Panc1 (cell line): ENCODE measurements at regions not wholly inside any gene's neighbourhood (a gene's known extent, or its start where the extent isn't known, plus 50 kb on each side); places are given as distances from the start of the nearest gene placed in this dataset.

ENCODE experiments used
- ATAC-seq: fragments of 200-7000 bp; cut with Tn5 transposase; 2 replicates; pipeline ENCODE4 v1.9.1; 2020; ENCODE audit warnings: mild to moderate bottlenecking, moderate library complexity
- BruUV-seq: library from RNA; stranded (reverse); fragments of 400-500 nt; replicated peaks from 2 replicates; lab custom pipeline; 2021; lab: Mats Ljungman, UMichigan
- CTCF ChIA-PET: fragments of 300-600 bp; sonication (Branson Sonifier 250); formaldehyde crosslinking; loops from one replicate; lab custom pipeline; 2022; ENCODE audit warnings: antibody characterized with exemption; lab: Charles Lee
- POLR2A ChIA-PET: fragments of 300-600 bp; sonication (Branson Sonifier 250); formaldehyde crosslinking; loops from one replicate; lab custom pipeline; 2022; ENCODE audit warnings: antibody characterized with exemption; lab: Charles Lee
- DNase-seq: peaks from one replicate; pipeline ENCODE4 v3.0.0-alpha.2; 2010; ENCODE audit warnings: low read depth, low spot score
- H3K27ac ChIP-seq: 2 replicates; pipeline ENCODE4 v1.5.1; 2011; ENCODE audit warnings: mild to moderate bottlenecking, low read length, inconsistent platforms
- H3K27me3 ChIP-seq: fragments of 200-500 bp; sonication (Bioruptor generic); 2 replicates; pipeline ENCODE4 v1.6.0; 2014; ENCODE audit warnings: low read length, inconsistent platforms; ENCODE audit not compliant: control insufficient read depth, insufficient read depth
- H3K36me3 ChIP-seq: fragments of 200-500 bp; sonication (Bioruptor generic); 2 replicates; pipeline ENCODE4 v1.5.1; 2014; ENCODE audit warnings: inconsistent platforms, mild to moderate bottlenecking, low read length, moderate library complexity; ENCODE audit not compliant: control insufficient read depth, insufficient read depth
- H3K4me1 ChIP-seq: 2 replicates; pipeline ENCODE4 v1.5.1; 2011; ENCODE audit warnings: inconsistent platforms, mild to moderate bottlenecking, low read length, moderate library complexity; ENCODE audit not compliant: control insufficient read depth, insufficient read depth
- H3K4me3 ChIP-seq, 2 experiments: 2 replicates each; pipeline ENCODE4 v1.5.1; 2011 to 2012; ENCODE audit warnings: low read depth in 2 of 2, low read length in 2 of 2, mild to moderate bottlenecking in 2 of 2, inconsistent platforms in 1 of 2, moderate library complexity in 1 of 2
- H3K9me3 ChIP-seq: fragments of 200-500 bp; sonication (Bioruptor generic); 2 replicates; pipeline ENCODE4 v1.5.1; 2014; ENCODE audit warnings: low read depth, mild to moderate bottlenecking, inconsistent platforms, low read length, moderate library complexity; ENCODE audit not compliant: control insufficient read depth, insufficient read depth
- CTCF ChIP-seq: fragments of 450-650 bp; IDR thresholded peaks from 2 replicates; pipeline ENCODE4 v1.5.1; 2017; ENCODE audit warnings: mild to moderate bottlenecking
- POLR2AphosphoS5 ChIP-seq: IDR thresholded peaks from 2 replicates; pipeline ENCODE4 v1.6.1; 2012; ENCODE audit warnings: mild to moderate bottlenecking, low read depth, low read length, moderate library complexity
- REST ChIP-seq, 2 experiments: IDR thresholded peaks; 2 replicates each; pipeline ENCODE4 v1.6.1; 2011 to 2012; ENCODE audit warnings: low read depth in 2 of 2, control low read depth in 1 of 2, low read length in 1 of 2, mild to moderate bottlenecking in 1 of 2, moderate library complexity in 1 of 2; ENCODE audit not compliant: insufficient read depth in 1 of 2
- SIN3A ChIP-seq: IDR thresholded peaks from 2 replicates; pipeline ENCODE4 v1.6.1; 2012; ENCODE audit warnings: low read depth, mild to moderate bottlenecking, low read length, moderate library complexity, borderline replicate concordance; ENCODE audit not compliant: insufficient read depth
- TCF7L2 ChIP-seq: IDR thresholded peaks from 2 replicates; pipeline ENCODE4 v1.6.1; 2011; ENCODE audit warnings: mild to moderate bottlenecking, low read depth, low read length, inconsistent platforms
- in situ Hi-C: cut with HindIII; loops from 2 replicates; pipeline ENCODE4 v1.10.0; 2016; ENCODE audit warnings: low sequenced_read_pairs, low pct_unique_long_range_greater_than_20kb
- intact Hi-C: fragments of 100-400 bp; cut with micrococcal nuclease; formaldehyde crosslinking; loops from one replicate; pipeline ENCODE4 v1.10.0; 2022; ENCODE audit not compliant: unreplicated experiment

- ChIA-PET CTCF (no interaction called here), POLR2A (no interaction called here)
- DNase-seq (no peak), ATAC-seq (no peak)
- Histone ChIP-seq H3K27me3 (no peaks in the 10 kb centered on the region), H3K9me3 (no peaks in the 10 kb centered on the region), H3K4me1 (no peaks in the 10 kb centered on the region), H3K27ac (no peak overlapping the region), H3K4me3 (no peak overlapping the region), H3K36me3 (no peaks in the 10 kb centered on the region)
- TF ChIP-seq POLR2AphosphoS5 (no peak), CTCF (no peak), TCF7L2 (no peak), SIN3A (no peak)
- in situ Hi-C loops (no loop called here), intact Hi-C loops (no loop called here)
- BruUV-seq, result no TSS peak
Observed at GRCh38 chr14:53764846-53765245, 191.8 kb downstream of the BMP4 start.

GRCh38 chr14:53758141-53758540, 198.5 kb downstream of the BMP4 start:
- DNase-seq (no peak), ATAC-seq (no peak)
- Histone ChIP-seq H3K27me3 (no peaks in the 10 kb centered on the region), H3K4me3 (no peak overlapping the region), H3K27ac (no peak overlapping the region), H3K4me1 (no peaks in the 10 kb centered on the region), H3K36me3 (no peaks in the 10 kb centered on the region), H3K9me3 (no peaks in the 10 kb centered on the region)
- in situ Hi-C loops (no loop called here), intact Hi-C loops (no loop called here)
- ChIA-PET CTCF (no interaction called here), POLR2A (no interaction called here)
- TF ChIP-seq CTCF, result no peak
- TF ChIP-seq TCF7L2, result no peak
- no peak for TF ChIP-seq POLR2AphosphoS5
- TF ChIP-seq SIN3A, result no peak
- TF ChIP-seq REST (IDR thresholded peaks at IDR 0.05; ENCODE audit: insufficient read depth in 1 of 2, low read depth in 2 of 2, low read length in 1 of 2), result no peak
- no TSS peak for BruUV-seq
